ENCODE measurements at regions not wholly inside any gene's neighbourhood (a gene's known extent, or its start where the extent isn't known, plus 50 kb on each side); places are given as distances from the start of the nearest gene placed in this dataset.

GRCh38 chr2:216920143-216920876 is 60.4 kb upstream of the TNP1 start:
- no peak for DNase-seq

GRCh38 chr2:216918088-216918680 is 58.3 kb upstream of the TNP1 start:
- DNase-seq, result no peak

GRCh38 chr2:216916956-216917650 is 57.2 kb upstream of the TNP1 start:
- DNase-seq, result no peak

- no peak for DNase-seq
Observed at GRCh38 chr2:216915557-216916150, 55.8 kb upstream of the TNP1 start.

- DNase-seq, result no peak
Observed at GRCh38 chr2:216914491-216914890, 54.6 kb upstream of the TNP1 start.

- DNase-seq, result no peak
Observed at GRCh38 chr2:216911886-216912285, 52.0 kb upstream of the TNP1 start.

GRCh38 chr2:216911008-216911407 is 51.1 kb upstream of the TNP1 start:
- DNase-seq, result no peak

- no peak for DNase-seq
Observed at GRCh38 chr2:216909541-216910210, 49.8 kb upstream of the TNP1 start.
